Peyer's patch (tissue), 4 donors: ENCODE measurements at regions not wholly inside any gene's neighbourhood (a gene's known extent, or its start where the extent isn't known, plus 50 kb on each side); places are given as distances from the start of the nearest gene placed in this dataset.

Experiments used
- DNase-seq, 3 donors: peaks; one replicate each; pipeline ENCODE4 v3.0.0-alpha.2; 2017 to 2019
- H3K27ac ChIP-seq, 4 donors: fragments of 200-600 bp; sonication (generic); one replicate each; pipeline ENCODE4 v1.5.1; 2016 to 2019
- H3K27me3 ChIP-seq, 2 donors: fragments of 200-600 bp; sonication (generic); one replicate each; pipeline ENCODE4 v1.5.1; 2019
- H3K36me3 ChIP-seq, 3 donors: fragments of 200-600 bp; sonication (generic); one replicate each; pipeline ENCODE4 v1.5.1; 2016 to 2019
- H3K4me1 ChIP-seq, 4 donors: fragments of 200-600 bp; sonication (generic); one replicate each; pipeline ENCODE4 v1.5.1; 2016 to 2019
- H3K4me3 ChIP-seq, 4 donors: fragments of 200-600 bp; sonication (generic); 1 replicate in 3 of 4; 2 replicates in 1 of 4; pipeline ENCODE4 v1.5.1; 2016 to 2019; ENCODE audit warnings: mild to moderate bottlenecking in 1 of 4
- H3K9me3 ChIP-seq, 4 donors: fragments of 200-600 bp; sonication (generic); one replicate each; pipeline ENCODE4 v1.5.1; 2016 to 2019; ENCODE audit warnings: mild to moderate bottlenecking in 1 of 4
- CTCF ChIP-seq, 6 experiments: fragments of 450-650 bp in 4 of 6; fragments of 200-600 bp in 2 of 6; sonication (generic) in 1 of 6; IDR thresholded peaks; one replicate each; pipeline ENCODE4 v1.5.1; 2017 to 2019; ENCODE audit warnings: antibody characterized with exemption in 6 of 6, mild to moderate bottlenecking in 3 of 6, moderate library complexity in 1 of 6
- POLR2A ChIP-seq, 2 donors: fragments of 450-650 bp; IDR thresholded peaks; one replicate each; pipeline ENCODE4 v1.5.1; 2017; ENCODE audit warnings: antibody characterized with exemption in 2 of 2, mild to moderate bottlenecking in 2 of 2, moderate library complexity in 2 of 2

GRCh38 chr2:133948610-133949290 is 305.1 kb upstream of the MGAT5 start:
- DNase-seq = no peak
- no peak for TF ChIP-seq POLR2A (IDR thresholded peaks at IDR 0.05)
- no peak for TF ChIP-seq CTCF (IDR thresholded peaks at IDR 0.05)
- Histone ChIP-seq H3K4me1 (peaks cover 0 to under 1% (median 0%) of the 10 kb centered on the region in 4 donors), H3K27me3 (no peaks in the 10 kb centered on the region), H3K9me3 (no peaks in the 10 kb centered on the region), H3K27ac (no peak overlapping the region), H3K36me3 (no peaks in the 10 kb centered on the region), H3K4me3 (no peak overlapping the region)

GRCh38 chr2:133949595-133949994 is 304.3 kb upstream of the MGAT5 start:
- TF ChIP-seq CTCF (IDR thresholded peaks at IDR 0.05) (no peak), POLR2A (IDR thresholded peaks at IDR 0.05) (no peak)
- Histone ChIP-seq H3K36me3 (no peaks in the 10 kb centered on the region), H3K9me3 (no peaks in the 10 kb centered on the region), H3K4me3 (no peak overlapping the region), H3K27me3 (no peaks in the 10 kb centered on the region), H3K27ac (no peak overlapping the region), H3K4me1 (peaks cover 0 to 6% (median 0%) of the 10 kb centered on the region in 4 donors)
- DNase-seq = no peak

- no peaks in the 10 kb centered on the region for H3K36me3 ChIP-seq
- H3K4me1 ChIP-seq = peaks cover 0 to 6% (median 0%) of the 10 kb centered on the region in 4 donors
- peak overlapping the region in 1 of 4 donors; percentile 69 for H3K27ac ChIP-seq
- no peaks in the 10 kb centered on the region for H3K9me3 ChIP-seq
- H3K4me3 ChIP-seq = no peak overlapping the region
- H3K27me3 ChIP-seq = no peaks in the 10 kb centered on the region
- DNase-seq = no peak
- no peak for TF ChIP-seq CTCF (IDR thresholded peaks at IDR 0.05)
- TF ChIP-seq POLR2A (IDR thresholded peaks at IDR 0.05) = no peak
These were observed 302.7 kb upstream of the MGAT5 start for GRCh38 chr2:133951209-133951608.

- DNase-seq = no peak
- Histone ChIP-seq H3K4me1 (peaks cover 0 to 6% (median 0%) of the 10 kb centered on the region in 4 donors), H3K4me3 (no peak overlapping the region), H3K36me3 (no peaks in the 10 kb centered on the region), H3K9me3 (no peaks in the 10 kb centered on the region), H3K27ac (peak overlapping the region in 1 of 4 donors; percentile 69), H3K27me3 (no peaks in the 10 kb centered on the region)
- TF ChIP-seq CTCF (IDR thresholded peaks at IDR 0.05) = no peak
- TF ChIP-seq POLR2A (IDR thresholded peaks at IDR 0.05) = no peak
These were observed 301.5 kb upstream of the MGAT5 start for GRCh38 chr2:133952420-133952819.

GRCh38 chr2:133952896-133953295 is 301.0 kb upstream of the MGAT5 start:
- DNase-seq = peak in 2 of 3 donors; percentile 62 to 73
- H3K36me3 ChIP-seq = no peaks in the 10 kb centered on the region
- H3K27ac ChIP-seq = peak overlapping the region in 1 of 4 donors; percentile 69
- peaks cover 0 to 6% (median 0%) of the 10 kb centered on the region in 4 donors for H3K4me1 ChIP-seq
- H3K4me3 ChIP-seq = no peak overlapping the region
- TF ChIP-seq CTCF (IDR thresholded peaks at IDR 0.05) = no peak
- TF ChIP-seq POLR2A (IDR thresholded peaks at IDR 0.05) = no peak
- H3K9me3 ChIP-seq = no peaks in the 10 kb centered on the region
- no peaks in the 10 kb centered on the region for H3K27me3 ChIP-seq
